Right lobe of liver (tissue), 6 donors: ENCODE measurements at regions not wholly inside any gene's neighbourhood (a gene's known extent, or its start where the extent isn't known, plus 50 kb on each side); places are given as distances from the start of the nearest gene placed in this dataset.

ENCODE experiments used
- ATAC-seq, 4 donors: fragments of 200-7000 bp; cut with Tn5 transposase; one replicate each; pipeline ENCODE4 v1.9.1; 2020; ENCODE audit warnings: mild to moderate bottlenecking in 4 of 4, moderate library complexity in 4 of 4
- DNase-seq, 3 donors: peaks; one replicate each; pipeline ENCODE4 v3.0.0-alpha.2; 2020
- H3K27ac ChIP-seq, 3 donors: fragments of 200-600 bp; one replicate each; pipeline ENCODE4 v1.8.0; 2022
- H3K27me3 ChIP-seq, 2 donors: fragments of 200-600 bp; one replicate each; pipeline ENCODE4 v1.8.0; 2022
- H3K36me3 ChIP-seq, 4 donors: fragments of 200-600 bp; sonication (generic) in 1 of 4; one replicate each; pipeline versions ENCODE4 v1.5.1 to v1.8.0; 2017 to 2022; ENCODE audit warnings: control low read depth in 1 of 4
- H3K4me1 ChIP-seq, 4 donors: fragments of 200-600 bp; sonication (generic) in 1 of 4; one replicate each; pipeline versions ENCODE4 v1.5.1 to v1.8.0; 2017 to 2022; ENCODE audit warnings: control low read depth in 1 of 4
- H3K4me3 ChIP-seq, 3 donors: fragments of 200-600 bp; one replicate each; pipeline ENCODE4 v1.8.0; 2022
- H3K9me3 ChIP-seq, 4 donors: fragments of 200-600 bp; sonication (generic) in 1 of 4; one replicate each; pipeline versions ENCODE4 v1.5.1 to v1.8.0; 2017 to 2022; ENCODE audit warnings: control low read depth in 1 of 4
- POLR2A ChIP-seq: fragments of 450-650 bp; IDR thresholded peaks from one replicate; pipeline ENCODE4 v1.6.1; 2017; ENCODE audit warnings: antibody characterized with exemption, mild to moderate bottlenecking
- WGBS: methylation state at CpG from one replicate; pipeline ENCODE4 v1.1.6; 2018; ENCODE audit warnings: low coverage, low lambda C conversion rate; ENCODE audit not compliant: insufficient coverage; ENCODE audit errors: missing lambda C conversion rate; 5-methylcytosine and 5-hydroxymethylcytosine counted together
- intact Hi-C, 2 donors: fragments of 100-400 bp; cut with DNase I; formaldehyde crosslinking; loops; one replicate each; pipeline versions ENCODE4 v1.11.2 to v1.14.1; 2022
- TF ChIP-seq, protein P1 (sequence below), 4 donors: fragments of 200-600 bp in 3 of 4; fragments of 450-650 bp in 1 of 4; IDR thresholded peaks; one replicate each; pipeline versions ENCODE4 v1.5.1 to v1.8.0; 2016 to 2022; ENCODE audit warnings: antibody characterized with exemption in 4 of 4, mild to moderate bottlenecking in 2 of 4
- donor health status: DM: no; HTN: yes; CAD: no.
- donor health status: DM: no; HTN: no; CAD: no.
- donor health status: DM: no; HTN: no; CAD: no.
- donor health status: DM: no; HTN: yes; CAD: no.
- donor health status: DM: no; HTN: yes; CAD: no.

- DNase-seq, result no peak
- Histone ChIP-seq H3K36me3 (no peaks in the 10 kb centered on the region), H3K4me1 (no peaks in the 10 kb centered on the region), H3K9me3 (no peaks in the 10 kb centered on the region), H3K27me3 (no peaks in the 10 kb centered on the region), H3K27ac (no peak overlapping the region), H3K4me3 (no peak overlapping the region)
- intact Hi-C loops, result no loop called here
- WGBS, result 19% methylated on average over 2 of the region's 2 CpGs
- ATAC-seq, result no peak
- no peak for TF ChIP-seq POLR2A
- TF ChIP-seq, protein P1, sequence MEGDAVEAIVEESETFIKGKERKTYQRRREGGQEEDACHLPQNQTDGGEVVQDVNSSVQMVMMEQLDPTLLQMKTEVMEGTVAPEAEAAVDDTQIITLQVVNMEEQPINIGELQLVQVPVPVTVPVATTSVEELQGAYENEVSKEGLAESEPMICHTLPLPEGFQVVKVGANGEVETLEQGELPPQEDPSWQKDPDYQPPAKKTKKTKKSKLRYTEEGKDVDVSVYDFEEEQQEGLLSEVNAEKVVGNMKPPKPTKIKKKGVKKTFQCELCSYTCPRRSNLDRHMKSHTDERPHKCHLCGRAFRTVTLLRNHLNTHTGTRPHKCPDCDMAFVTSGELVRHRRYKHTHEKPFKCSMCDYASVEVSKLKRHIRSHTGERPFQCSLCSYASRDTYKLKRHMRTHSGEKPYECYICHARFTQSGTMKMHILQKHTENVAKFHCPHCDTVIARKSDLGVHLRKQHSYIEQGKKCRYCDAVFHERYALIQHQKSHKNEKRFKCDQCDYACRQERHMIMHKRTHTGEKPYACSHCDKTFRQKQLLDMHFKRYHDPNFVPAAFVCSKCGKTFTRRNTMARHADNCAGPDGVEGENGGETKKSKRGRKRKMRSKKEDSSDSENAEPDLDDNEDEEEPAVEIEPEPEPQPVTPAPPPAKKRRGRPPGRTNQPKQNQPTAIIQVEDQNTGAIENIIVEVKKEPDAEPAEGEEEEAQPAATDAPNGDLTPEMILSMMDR (IDR thresholded peaks at IDR 0.05), result no peak
These were observed 76.8 kb upstream of the PCDH8 start for GRCh38 chr13:52925251-52925650.

DNA sequence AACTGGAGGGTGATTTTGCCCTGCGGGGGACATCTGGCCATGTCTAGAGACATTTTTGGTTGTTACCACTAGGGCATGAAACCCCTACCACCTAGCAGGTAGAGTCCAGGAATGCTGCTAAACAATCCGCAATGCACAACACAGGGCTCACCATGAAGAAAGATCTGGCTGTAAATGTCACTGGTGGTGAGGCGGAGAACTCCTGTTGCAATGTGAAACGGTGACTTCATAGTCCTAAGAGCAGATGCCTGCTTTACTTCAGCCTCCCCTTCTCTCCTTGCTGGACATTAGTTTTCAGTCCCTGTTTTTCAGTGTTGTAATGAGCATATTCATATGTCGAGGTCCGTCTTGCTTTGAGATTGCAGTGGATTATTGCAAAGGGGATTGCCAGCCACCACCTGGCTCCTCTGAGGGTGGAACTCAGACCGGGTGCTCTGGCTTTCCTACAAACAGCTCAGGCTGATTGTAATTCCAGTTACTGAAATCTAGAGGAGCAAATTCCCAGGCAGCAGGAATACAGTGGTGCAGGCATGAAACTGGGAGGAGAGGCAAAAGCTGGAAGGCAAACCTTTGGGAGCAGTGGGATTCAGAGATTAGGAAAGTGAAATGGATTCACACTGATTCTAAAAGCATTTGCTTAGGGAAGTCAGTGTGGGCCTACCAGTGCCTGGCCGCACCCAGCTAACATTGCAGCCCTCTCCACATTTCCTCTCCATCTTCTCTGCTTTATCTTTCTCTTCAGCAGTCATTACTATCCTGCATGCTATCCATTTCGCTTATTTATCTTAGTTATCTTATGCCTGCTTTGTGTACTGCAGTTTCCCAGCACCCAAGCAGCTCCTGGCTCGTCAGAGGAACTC lies 76.1 kb upstream of the PCDH8 start:
- Histone ChIP-seq H3K4me1 (no peaks in the 10 kb centered on the region), H3K4me3 (no peak overlapping the region), H3K27ac (no peak overlapping the region), H3K36me3 (no peaks in the 10 kb centered on the region), H3K9me3 (no peaks in the 10 kb centered on the region), H3K27me3 (no peaks in the 10 kb centered on the region)
- intact Hi-C loops, result no loop called here
- DNase-seq (no peak), ATAC-seq (peak in 1 of 4 donors; percentile 21)
- no peak for TF ChIP-seq POLR2A
- TF ChIP-seq, protein P1 (IDR thresholded peaks at IDR 0.05), result no peak
- 41% methylated on average over 8 of the region's 10 CpGs for WGBS

- WGBS, result 63% methylated on average over 1 of the region's 1 CpG
- no peaks in the 10 kb centered on the region for H3K4me1 ChIP-seq
- TF ChIP-seq, protein P1 (IDR thresholded peaks at IDR 0.05), result no peak
- no peak for TF ChIP-seq POLR2A
- intact Hi-C loops, result no loop called here
- no peak for DNase-seq
- ATAC-seq, result no peak
- no peaks in the 10 kb centered on the region for H3K27me3 ChIP-seq
- no peak overlapping the region for H3K27ac ChIP-seq
- no peaks in the 10 kb centered on the region for H3K36me3 ChIP-seq
- no peaks in the 10 kb centered on the region for H3K9me3 ChIP-seq
- no peak overlapping the region for H3K4me3 ChIP-seq
These were observed 74.5 kb upstream of the PCDH8 start for GRCh38 chr13:52922961-52923360.

DNA sequence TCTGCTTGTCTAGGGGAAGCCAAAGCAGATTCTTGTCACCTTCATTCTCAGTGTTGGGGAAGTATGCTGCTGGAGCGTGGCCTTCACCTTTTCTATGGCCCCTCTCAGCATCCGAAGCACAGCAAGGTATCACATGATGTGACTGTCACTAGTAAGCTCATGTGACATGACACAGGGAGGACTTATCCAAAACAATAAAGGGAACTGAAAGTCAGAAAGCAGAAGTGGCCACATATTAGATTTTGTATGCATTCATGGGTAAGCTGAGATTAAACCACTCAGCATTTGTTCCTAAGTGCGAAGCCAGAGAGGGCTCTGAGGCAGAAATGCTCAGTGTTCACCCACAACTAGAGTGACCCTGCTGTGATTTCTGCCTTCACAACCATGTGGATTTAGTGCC lies 72.8 kb upstream of the PCDH8 start:
- Histone ChIP-seq H3K9me3 (no peaks in the 10 kb centered on the region), H3K27me3 (no peaks in the 10 kb centered on the region), H3K27ac (no peak overlapping the region), H3K36me3 (no peaks in the 10 kb centered on the region), H3K4me1 (no peaks in the 10 kb centered on the region), H3K4me3 (no peak overlapping the region)
- TF ChIP-seq POLR2A, result no peak
- TF ChIP-seq, protein P1 (IDR thresholded peaks at IDR 0.05), result no peak
- no peak for DNase-seq
- intact Hi-C loops, result no loop called here
- WGBS, result 39% methylated on average over 3 of the region's 3 CpGs
- peak; percentile 41 to 76 (median 60) for ATAC-seq
